ENCODE measurements at regions not wholly inside any gene's neighbourhood (a gene's known extent, or its start where the extent isn't known, plus 50 kb on each side); places are given as distances from the start of the nearest gene placed in this dataset.

DNA sequence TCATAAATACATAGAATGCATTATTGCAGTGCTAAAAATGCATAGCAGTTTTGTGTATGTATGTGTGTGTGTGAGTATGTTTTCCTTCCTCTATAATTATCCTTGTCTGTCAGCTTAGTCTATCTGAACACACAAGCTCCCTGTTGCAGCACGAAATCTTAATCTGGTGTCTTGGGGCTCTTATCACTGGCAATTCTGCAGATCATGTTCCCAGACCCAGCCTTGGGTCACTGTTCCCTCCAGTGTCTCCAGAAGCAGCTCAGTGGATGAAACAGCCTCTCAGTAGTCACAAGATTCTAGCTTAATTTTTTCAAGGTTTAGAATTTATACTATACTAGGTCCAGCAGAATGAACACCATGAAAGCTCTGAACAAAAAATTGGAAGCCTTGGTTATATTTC lies 777.9 kb downstream of the MRPL39 start (continued):
- TF ChIP-seq, protein P1, sequence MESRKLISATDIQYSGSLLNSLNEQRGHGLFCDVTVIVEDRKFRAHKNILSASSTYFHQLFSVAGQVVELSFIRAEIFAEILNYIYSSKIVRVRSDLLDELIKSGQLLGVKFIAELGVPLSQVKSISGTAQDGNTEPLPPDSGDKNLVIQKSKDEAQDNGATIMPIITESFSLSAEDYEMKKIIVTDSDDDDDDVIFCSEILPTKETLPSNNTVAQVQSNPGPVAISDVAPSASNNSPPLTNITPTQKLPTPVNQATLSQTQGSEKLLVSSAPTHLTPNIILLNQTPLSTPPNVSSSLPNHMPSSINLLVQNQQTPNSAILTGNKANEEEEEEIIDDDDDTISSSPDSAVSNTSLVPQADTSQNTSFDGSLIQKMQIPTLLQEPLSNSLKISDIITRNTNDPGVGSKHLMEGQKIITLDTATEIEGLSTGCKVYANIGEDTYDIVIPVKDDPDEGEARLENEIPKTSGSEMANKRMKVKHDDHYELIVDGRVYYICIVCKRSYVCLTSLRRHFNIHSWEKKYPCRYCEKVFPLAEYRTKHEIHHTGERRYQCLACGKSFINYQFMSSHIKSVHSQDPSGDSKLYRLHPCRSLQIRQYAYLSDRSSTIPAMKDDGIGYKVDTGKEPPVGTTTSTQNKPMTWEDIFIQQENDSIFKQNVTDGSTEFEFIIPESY (IDR thresholded peaks at IDR 0.05) = no peak
- TF ChIP-seq TAF1 (conservative IDR thresholded peaks at IDR 0.05) (no peak), HNF4G (IDR thresholded peaks at IDR 0.05) (no peak), HNF4A (conservative IDR thresholded peaks at IDR 0.05) (no peak), JUND (IDR thresholded peaks at IDR 0.05) (no peak)

GRCh38 chr21:24826822-24827221 lies 780.5 kb downstream of the MRPL39 start:
- no peaks in the 10 kb centered on the region for H3K36me3 ChIP-seq (ENCODE audit: control insufficient read depth in 4 of 4, insufficient read depth in 3 of 4, low read depth in 1 of 4, low read length in 3 of 4)
- no peak overlapping the region for H3K27ac ChIP-seq (ENCODE audit: low read depth in 1 of 2, low read length in 2 of 2)
- no peaks in the 10 kb centered on the region for H3K27me3 ChIP-seq (ENCODE audit: control insufficient read depth in 4 of 4, insufficient read depth in 4 of 4, low read length in 3 of 4)
- no peaks in the 10 kb centered on the region for H3K9me3 ChIP-seq (ENCODE audit: control insufficient read depth in 4 of 4, low read length in 3 of 4)
- DNase-seq (ENCODE audit: low spot score) = no peak
- H3K9ac ChIP-seq (ENCODE audit: low read depth in 1 of 2, low read length in 2 of 2) = no peak overlapping the region
- no peak for TF ChIP-seq HNF4A (conservative IDR thresholded peaks at IDR 0.05)
- TF ChIP-seq, protein P1 (IDR thresholded peaks at IDR 0.05) = no peak
- TF ChIP-seq, protein P2, sequence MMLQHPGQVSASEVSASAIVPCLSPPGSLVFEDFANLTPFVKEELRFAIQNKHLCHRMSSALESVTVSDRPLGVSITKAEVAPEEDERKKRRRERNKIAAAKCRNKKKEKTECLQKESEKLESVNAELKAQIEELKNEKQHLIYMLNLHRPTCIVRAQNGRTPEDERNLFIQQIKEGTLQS (IDR thresholded peaks at IDR 0.05) = no peak
- TF ChIP-seq JUND (IDR thresholded peaks at IDR 0.05) = no peak
- TF ChIP-seq EGR1 (IDR thresholded peaks at IDR 0.05; ENCODE audit: low read depth in 2 of 2) = no peak
- TF ChIP-seq REST (IDR thresholded peaks at IDR 0.05) = no peak
- TF ChIP-seq RXRA (IDR thresholded peaks at IDR 0.05) = no peak
- TF ChIP-seq, protein P3, sequence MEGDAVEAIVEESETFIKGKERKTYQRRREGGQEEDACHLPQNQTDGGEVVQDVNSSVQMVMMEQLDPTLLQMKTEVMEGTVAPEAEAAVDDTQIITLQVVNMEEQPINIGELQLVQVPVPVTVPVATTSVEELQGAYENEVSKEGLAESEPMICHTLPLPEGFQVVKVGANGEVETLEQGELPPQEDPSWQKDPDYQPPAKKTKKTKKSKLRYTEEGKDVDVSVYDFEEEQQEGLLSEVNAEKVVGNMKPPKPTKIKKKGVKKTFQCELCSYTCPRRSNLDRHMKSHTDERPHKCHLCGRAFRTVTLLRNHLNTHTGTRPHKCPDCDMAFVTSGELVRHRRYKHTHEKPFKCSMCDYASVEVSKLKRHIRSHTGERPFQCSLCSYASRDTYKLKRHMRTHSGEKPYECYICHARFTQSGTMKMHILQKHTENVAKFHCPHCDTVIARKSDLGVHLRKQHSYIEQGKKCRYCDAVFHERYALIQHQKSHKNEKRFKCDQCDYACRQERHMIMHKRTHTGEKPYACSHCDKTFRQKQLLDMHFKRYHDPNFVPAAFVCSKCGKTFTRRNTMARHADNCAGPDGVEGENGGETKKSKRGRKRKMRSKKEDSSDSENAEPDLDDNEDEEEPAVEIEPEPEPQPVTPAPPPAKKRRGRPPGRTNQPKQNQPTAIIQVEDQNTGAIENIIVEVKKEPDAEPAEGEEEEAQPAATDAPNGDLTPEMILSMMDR (IDR thresholded peaks at IDR 0.05; ENCODE audit: low read depth, low read length, missing input control) = no peak
- WGBS = 82% methylated on average over 1 of the region's 1 CpG
- no peaks in the 10 kb centered on the region for H3K4me1 ChIP-seq (ENCODE audit: control insufficient read depth in 4 of 4, insufficient read depth in 4 of 4, low read length in 3 of 4)
- H3K4me3 ChIP-seq (ENCODE audit: low read depth in 1 of 3, low read length in 3 of 3) = no peak overlapping the region
